ENCODE measurements at regions not wholly inside any gene's neighbourhood (a gene's known extent, or its start where the extent isn't known, plus 50 kb on each side); places are given as distances from the start of the nearest gene placed in this dataset.

GRCh38 chr1:229762891-229763290 lies 136.8 kb downstream of the URB2 start:
- no peak for DNase-seq

GRCh38 chr1:229768232-229768631 lies 142.2 kb downstream of the URB2 start:
- no peak for DNase-seq

- DNase-seq = no peak
Measured at GRCh38 chr1:229769006-229769405, 143.0 kb downstream of the URB2 start.

- no peak for DNase-seq
Measured at GRCh38 chr1:229769809-229770208, 143.8 kb downstream of the URB2 start.

GRCh38 chr1:229778794-229779193 lies 152.7 kb downstream of the URB2 start:
- peak; percentile 52 for DNase-seq

GRCh38 chr1:229781453-229781852 lies 155.4 kb downstream of the URB2 start:
- peak; percentile 7 for DNase-seq

GRCh38 chr1:229782469-229782868 lies 156.4 kb downstream of the URB2 start:
- no peak for DNase-seq

- DNase-seq = no peak
Measured at GRCh38 chr1:229784834-229785233, 158.8 kb downstream of the URB2 start.

GRCh38 chr1:229786974-229787610 lies 161.0 kb downstream of the URB2 start:
- DNase-seq = no peak

- DNase-seq = no peak
Measured at GRCh38 chr1:229788004-229788403, 162.0 kb downstream of the URB2 start.

GRCh38 chr1:229792012-229792975 lies 166.2 kb downstream of the URB2 start:
- no peak for DNase-seq

GRCh38 chr1:229793488-229793887 lies 167.4 kb downstream of the URB2 start:
- no peak for DNase-seq

GRCh38 chr1:229798558-229798957 lies 172.5 kb downstream of the URB2 start:
- DNase-seq = no peak

- DNase-seq = no peak
Measured at GRCh38 chr1:229803626-229804217, 177.7 kb downstream of the URB2 start.

- DNase-seq = no peak
Measured at GRCh38 chr1:229808272-229808671, 182.2 kb downstream of the URB2 start.

GRCh38 chr1:229810140-229810539 lies 184.1 kb downstream of the URB2 start:
- DNase-seq = no peak

GRCh38 chr1:229810961-229811360 lies 184.9 kb downstream of the URB2 start:
- DNase-seq = no peak

GRCh38 chr1:229812148-229812547 lies 186.1 kb downstream of the URB2 start:
- no peak for DNase-seq

- no peak for DNase-seq
Measured at GRCh38 chr1:229812693-229813092, 186.6 kb downstream of the URB2 start.

- no peak for DNase-seq
Measured at GRCh38 chr1:229815076-229815475, 189.0 kb downstream of the URB2 start.

- no peak for DNase-seq
Measured at GRCh38 chr1:229815961-229816360, 189.9 kb downstream of the URB2 start.

GRCh38 chr1:229817936-229818335 lies 191.9 kb downstream of the URB2 start:
- no peak for DNase-seq

GRCh38 chr1:229819091-229819490 lies 193.0 kb downstream of the URB2 start:
- no peak for DNase-seq

All from left kidney (tissue), 1 donor.